Activated T-cell treated with anti-CD3 and anti-CD28 coated beads, Interleukin-2, amount 50 U/mL, for 4 hours (primary cell): ENCODE measurements at regions not wholly inside any gene's neighbourhood (a gene's known extent, or its start where the extent isn't known, plus 50 kb on each side); places are given as distances from the start of the nearest gene placed in this dataset.
"Not testable (repeated sequence)": the region's sequence is repeated elsewhere in the genome, so short reads cannot be mapped to it uniquely, and the experiment has no call there.

Source experiments
- ATAC-seq, 2 donors: fragments of 200-7000 bp; cut with Tn5 transposase; one replicate each; pipeline ENCODE4 v1.10.0; 2021
- DNase-seq: peaks from one replicate; pipeline ENCODE4 v3.0.0-alpha.2; 2020
- H3K27me3 Mint-ChIP-seq: one replicate; pipeline ENCODE4 v1.8.0; 2021; ENCODE audit warnings: low read depth, mixed read lengths
- H3K36me3 Mint-ChIP-seq: one replicate; pipeline ENCODE4 v1.8.0; 2022; ENCODE audit warnings: mixed read lengths; ENCODE audit not compliant: insufficient read depth
- H3K4me1 Mint-ChIP-seq: one replicate; pipeline ENCODE4 v1.8.0; 2021; ENCODE audit warnings: low read depth, mixed read lengths
- H3K4me3 Mint-ChIP-seq: one replicate; pipeline ENCODE4 v1.8.0; 2021; ENCODE audit warnings: mild to moderate bottlenecking, moderate library complexity, mixed read lengths
- H3K9me3 Mint-ChIP-seq: one replicate; pipeline ENCODE4 v1.8.0; 2021; ENCODE audit warnings: mixed read lengths

DNA sequence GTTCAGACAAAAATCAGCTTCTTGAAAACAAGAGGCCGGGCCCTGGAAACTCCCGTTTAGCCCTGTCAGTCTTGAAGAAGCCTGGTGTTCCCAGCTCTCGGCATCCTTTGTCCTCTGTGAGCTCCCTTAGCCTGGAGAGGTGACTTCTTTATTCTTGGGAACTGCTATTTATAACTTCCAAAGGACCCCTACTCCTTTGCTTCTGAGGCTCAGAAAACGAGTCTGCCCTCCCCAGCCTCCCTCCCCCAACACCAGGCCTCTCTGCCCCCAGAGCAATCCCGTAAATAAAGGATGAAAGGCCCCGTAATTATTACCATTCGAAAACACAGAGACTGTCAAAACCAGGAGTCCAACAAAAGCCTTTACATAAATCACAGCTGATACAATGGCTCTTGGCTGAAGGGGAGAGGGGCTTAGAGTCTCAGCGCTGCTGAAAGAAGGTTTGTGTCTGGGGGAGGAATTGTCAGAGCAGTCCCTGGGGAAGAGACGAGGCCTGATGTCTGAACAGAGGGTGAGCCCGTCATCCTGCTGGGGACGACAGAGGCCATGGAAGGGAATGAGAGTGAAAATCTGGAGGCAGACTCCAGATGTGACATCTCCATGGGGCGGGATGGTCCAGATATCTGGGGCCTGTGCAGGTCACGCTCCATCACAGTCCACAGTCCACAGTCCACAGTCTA is 283.0 kb downstream of the MYCN start:
- no peak for ATAC-seq
- Mint-ChIP-seq H3K4me3 (no peak overlapping the region), H3K27me3 (no peaks in the 10 kb centered on the region), H3K36me3 (no peaks in the 10 kb centered on the region), H3K4me1 (no peaks in the 10 kb centered on the region), H3K9me3 (no peaks in the 10 kb centered on the region)
- no peak for DNase-seq

GRCh38 chr2:16222326-16222725 is 282.0 kb downstream of the MYCN start:
- DNase-seq = no peak
- Mint-ChIP-seq H3K4me3 (no peak overlapping the region), H3K4me1 (no peaks in the 10 kb centered on the region), H3K9me3 (no peaks in the 10 kb centered on the region), H3K27me3 (no peaks in the 10 kb centered on the region), H3K36me3 (no peaks in the 10 kb centered on the region)
- ATAC-seq = no peak

GRCh38 chr2:16221461-16222010 is 281.2 kb downstream of the MYCN start:
- H3K4me1 Mint-ChIP-seq = no peaks in the 10 kb centered on the region
- H3K27me3 Mint-ChIP-seq = no peaks in the 10 kb centered on the region
- H3K9me3 Mint-ChIP-seq = no peaks in the 10 kb centered on the region
- no peaks in the 10 kb centered on the region for H3K36me3 Mint-ChIP-seq
- no peak for ATAC-seq
- no peak for DNase-seq
- no peak overlapping the region for H3K4me3 Mint-ChIP-seq

GRCh38 chr2:16219292-16219975 is 279.1 kb downstream of the MYCN start:
- Mint-ChIP-seq H3K9me3 (no peaks in the 10 kb centered on the region), H3K4me3 (no peak overlapping the region), H3K27me3 (no peaks in the 10 kb centered on the region), H3K4me1 (no peaks in the 10 kb centered on the region), H3K36me3 (no peaks in the 10 kb centered on the region)
- DNase-seq (no peak), ATAC-seq (no peak)

GRCh38 chr2:16218625-16219024 is 278.3 kb downstream of the MYCN start:
- no peaks in the 10 kb centered on the region for H3K36me3 Mint-ChIP-seq
- H3K4me3 Mint-ChIP-seq = no peak overlapping the region
- ATAC-seq (no peak), DNase-seq (no peak)
- no peaks in the 10 kb centered on the region for H3K4me1 Mint-ChIP-seq
- no peaks in the 10 kb centered on the region for H3K9me3 Mint-ChIP-seq
- H3K27me3 Mint-ChIP-seq = no peaks in the 10 kb centered on the region

GRCh38 chr2:16218161-16218560 is 277.8 kb downstream of the MYCN start:
- Mint-ChIP-seq H3K27me3 (no peaks in the 10 kb centered on the region), H3K4me3 (no peak overlapping the region)
- ATAC-seq = no peak

GRCh38 chr2:16217741-16218140 is 277.4 kb downstream of the MYCN start:
- not testable (repeated sequence) for DNase-seq, ATAC-seq, H3K4me3 Mint-ChIP-seq, H3K36me3 Mint-ChIP-seq, H3K27me3 Mint-ChIP-seq, H3K4me1 Mint-ChIP-seq, H3K9me3 Mint-ChIP-seq

More at GRCh38 chr2:16218161-16218560, 277.8 kb downstream of the MYCN start:
- Mint-ChIP-seq H3K9me3 (no peaks in the 10 kb centered on the region), H3K4me1 (no peaks in the 10 kb centered on the region), H3K36me3 (no peaks in the 10 kb centered on the region)
- DNase-seq = no peak

- ATAC-seq (no peak), DNase-seq (no peak)
- no peak overlapping the region for H3K4me3 Mint-ChIP-seq
- no peaks in the 10 kb centered on the region for H3K36me3 Mint-ChIP-seq
- H3K9me3 Mint-ChIP-seq = no peaks in the 10 kb centered on the region
- H3K27me3 Mint-ChIP-seq = no peaks in the 10 kb centered on the region
- no peaks in the 10 kb centered on the region for H3K4me1 Mint-ChIP-seq
Measured at GRCh38 chr2:16217291-16217690, 276.9 kb downstream of the MYCN start.

DNA sequence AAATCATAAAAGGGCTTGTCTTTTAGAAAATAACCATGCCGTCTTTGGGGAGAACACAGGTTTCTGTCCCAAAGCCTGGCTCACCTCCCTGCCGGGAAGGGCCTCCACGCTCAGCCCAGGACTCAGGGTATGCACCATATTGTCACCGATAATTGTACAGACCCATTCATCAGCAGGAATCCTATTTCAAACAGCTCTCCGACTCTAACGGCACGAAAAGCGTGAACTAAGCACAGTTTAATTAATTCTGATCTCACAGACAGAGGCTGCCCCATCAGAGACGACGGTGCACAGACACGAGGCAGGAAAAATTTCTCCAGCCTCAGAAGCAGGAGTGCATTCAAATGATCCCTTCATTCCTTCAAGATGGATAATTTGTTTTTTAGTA is 276.2 kb downstream of the MYCN start:
- Mint-ChIP-seq H3K27me3 (no peaks in the 10 kb centered on the region), H3K4me3 (no peak overlapping the region), H3K36me3 (no peaks in the 10 kb centered on the region), H3K9me3 (no peaks in the 10 kb centered on the region), H3K4me1 (no peaks in the 10 kb centered on the region)
- DNase-seq = no peak
- ATAC-seq = no peak

- no peak for DNase-seq
- ATAC-seq = no peak
- no peaks in the 10 kb centered on the region for H3K36me3 Mint-ChIP-seq
- H3K27me3 Mint-ChIP-seq = no peaks in the 10 kb centered on the region
- H3K4me3 Mint-ChIP-seq = no peak overlapping the region
- no peaks in the 10 kb centered on the region for H3K4me1 Mint-ChIP-seq
- no peaks in the 10 kb centered on the region for H3K9me3 Mint-ChIP-seq
Measured at GRCh38 chr2:16215902-16216557, 275.7 kb downstream of the MYCN start.

GRCh38 chr2:16214861-16215260 is 274.5 kb downstream of the MYCN start:
- no peaks in the 10 kb centered on the region for H3K36me3 Mint-ChIP-seq
- no peaks in the 10 kb centered on the region for H3K27me3 Mint-ChIP-seq
- ATAC-seq = no peak
- no peaks in the 10 kb centered on the region for H3K9me3 Mint-ChIP-seq
- no peak overlapping the region for H3K4me3 Mint-ChIP-seq
- DNase-seq = no peak
- no peaks in the 10 kb centered on the region for H3K4me1 Mint-ChIP-seq

- DNase-seq (no peak), ATAC-seq (no peak)
- no peak overlapping the region for H3K4me3 Mint-ChIP-seq
- no peaks in the 10 kb centered on the region for H3K4me1 Mint-ChIP-seq
- no peaks in the 10 kb centered on the region for H3K36me3 Mint-ChIP-seq
- no peaks in the 10 kb centered on the region for H3K27me3 Mint-ChIP-seq
- no peaks in the 10 kb centered on the region for H3K9me3 Mint-ChIP-seq
Measured at GRCh38 chr2:16214391-16214790, 274.0 kb downstream of the MYCN start.

GRCh38 chr2:16212321-16212720 is 272.0 kb downstream of the MYCN start:
- Mint-ChIP-seq H3K9me3 (peaks cover 3% of the 10 kb centered on the region), H3K27me3 (no peaks in the 10 kb centered on the region), H3K36me3 (no peaks in the 10 kb centered on the region), H3K4me3 (no peak overlapping the region), H3K4me1 (no peaks in the 10 kb centered on the region)
- ATAC-seq (no peak), DNase-seq (no peak)

GRCh38 chr2:16211341-16211740 is 271.0 kb downstream of the MYCN start:
- Mint-ChIP-seq H3K4me3 (no peak overlapping the region), H3K27me3 (no peaks in the 10 kb centered on the region), H3K4me1 (no peaks in the 10 kb centered on the region), H3K36me3 (no peaks in the 10 kb centered on the region), H3K9me3 (peaks cover 3% of the 10 kb centered on the region)
- ATAC-seq (no peak), DNase-seq (no peak)

DNA sequence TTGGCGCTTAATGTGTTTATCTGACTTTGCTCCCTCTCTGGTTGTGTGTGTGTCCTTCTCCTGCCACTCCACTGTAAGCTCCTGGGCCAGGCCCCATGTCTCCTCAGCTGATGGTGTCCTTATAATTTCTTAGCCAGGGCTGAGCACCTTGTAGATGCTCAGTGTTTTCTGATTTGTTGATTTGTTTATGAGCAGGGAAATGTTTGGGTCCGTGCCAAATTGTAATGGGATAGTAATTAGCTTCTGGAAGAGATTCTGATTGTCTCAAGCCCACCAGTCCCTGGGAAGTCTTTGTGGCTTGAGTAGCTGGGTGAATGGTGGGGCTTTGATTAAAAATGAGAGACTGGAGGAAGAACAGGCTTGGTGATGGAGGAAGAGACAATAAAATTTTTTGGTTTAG is 270.5 kb downstream of the MYCN start:
- H3K9me3 Mint-ChIP-seq = peaks cover 3% of the 10 kb centered on the region
- H3K27me3 Mint-ChIP-seq = no peaks in the 10 kb centered on the region
- no peak overlapping the region for H3K4me3 Mint-ChIP-seq
- no peaks in the 10 kb centered on the region for H3K36me3 Mint-ChIP-seq
- H3K4me1 Mint-ChIP-seq = no peaks in the 10 kb centered on the region
- DNase-seq = no peak
- no peak for ATAC-seq
